Osteoblast (primary cell): ENCODE measurements at regions not wholly inside any gene's neighbourhood (a gene's known extent, or its start where the extent isn't known, plus 50 kb on each side); places are given as distances from the start of the nearest gene placed in this dataset.

Experiments used
- DNase-seq: peaks from one replicate; pipeline ENCODE4 v3.0.0; 2011; ENCODE audit warnings: low spot score, mixed read lengths; ENCODE audit not compliant: insufficient read length; ENCODE audit errors: missing footprints
- H2AFZ ChIP-seq: 2 replicates; pipeline ENCODE4 v1.6.0; 2011; ENCODE audit warnings: mild to moderate bottlenecking, low read length
- H3K27ac ChIP-seq: 2 replicates; pipeline ENCODE4 v1.5.1; 2011; ENCODE audit warnings: mild to moderate bottlenecking, low read depth, low read length, moderate library complexity
- H3K27me3 ChIP-seq: 2 replicates; pipeline ENCODE4 v1.6.0; 2012; ENCODE audit warnings: mild to moderate bottlenecking, control low read depth, inconsistent platforms, low read length, moderate library complexity; ENCODE audit not compliant: insufficient read depth
- H3K36me3 ChIP-seq: 2 replicates; pipeline ENCODE4 v1.5.1; 2011; ENCODE audit warnings: mild to moderate bottlenecking, low read length, control low read depth, moderate library complexity; ENCODE audit not compliant: insufficient read depth
- H3K4me1 ChIP-seq: 2 replicates; pipeline ENCODE4 v1.5.1; 2011; ENCODE audit warnings: mild to moderate bottlenecking, low read length, control low read depth, moderate library complexity; ENCODE audit not compliant: insufficient read depth
- H3K4me2 ChIP-seq: 2 replicates; pipeline ENCODE4 v1.6.0; 2011; ENCODE audit warnings: mild to moderate bottlenecking, low read length; ENCODE audit not compliant: insufficient read depth
- H3K4me3 ChIP-seq: fragments of 200-600 bp; sonication (generic); 3 replicates; pipeline ENCODE4 v1.5.1; 2012; ENCODE audit warnings: mild to moderate bottlenecking, low read length, inconsistent platforms; ENCODE audit not compliant: insufficient read depth
- H3K79me2 ChIP-seq: 2 replicates; pipeline ENCODE4 v1.6.0; 2012; ENCODE audit warnings: mild to moderate bottlenecking, low read length, control low read depth, inconsistent platforms; ENCODE audit not compliant: insufficient read depth
- H3K9me3 ChIP-seq: 2 replicates; pipeline ENCODE4 v1.5.1; 2011; ENCODE audit warnings: low read depth, low read length, control low read depth
- H4K20me1 ChIP-seq: 2 replicates; pipeline ENCODE4 v1.6.0; 2012; ENCODE audit warnings: mild to moderate bottlenecking, low read length, control low read depth; ENCODE audit not compliant: insufficient read depth
- CTCF ChIP-seq: IDR thresholded peaks from 2 replicates; pipeline ENCODE4 v1.5.1; 2011; ENCODE audit warnings: mild to moderate bottlenecking, low read depth, low read length, moderate library complexity; ENCODE audit errors: extremely low read depth

- no peak for TF ChIP-seq CTCF
Measured at GRCh38 chr3:148494451-148494850, 203.3 kb upstream of the AGTR1 start.

GRCh38 chr3:148500881-148501280 lies 196.8 kb upstream of the AGTR1 start:
- TF ChIP-seq CTCF = no peak
- DNase-seq = no peak
- Histone ChIP-seq H3K36me3 (no peaks in the 10 kb centered on the region), H3K27ac (no peak overlapping the region), H3K79me2 (no peaks in the 10 kb centered on the region), H3K27me3 (no peaks in the 10 kb centered on the region), H3K4me2 (no peak overlapping the region), H3K4me3 (no peak overlapping the region), H3K9me3 (no peaks in the 10 kb centered on the region), H3K4me1 (no peaks in the 10 kb centered on the region), H2AFZ (no peak overlapping the region), H4K20me1 (no peaks in the 10 kb centered on the region)

More at GRCh38 chr3:148494451-148494850, 203.3 kb upstream of the AGTR1 start:
- no peak overlapping the region for H3K27ac ChIP-seq
- no peaks in the 10 kb centered on the region for H3K9me3 ChIP-seq
- no peaks in the 10 kb centered on the region for H3K27me3 ChIP-seq
- no peak overlapping the region for H2AFZ ChIP-seq
- no peak overlapping the region for H3K4me2 ChIP-seq
- DNase-seq = no peak
- no peaks in the 10 kb centered on the region for H3K4me1 ChIP-seq
- no peaks in the 10 kb centered on the region for H4K20me1 ChIP-seq
- no peaks in the 10 kb centered on the region for H3K36me3 ChIP-seq
- H3K4me3 ChIP-seq = no peak overlapping the region
- no peaks in the 10 kb centered on the region for H3K79me2 ChIP-seq

- H3K36me3 ChIP-seq = no peaks in the 10 kb centered on the region
- H3K9me3 ChIP-seq = no peaks in the 10 kb centered on the region
- H3K79me2 ChIP-seq = no peaks in the 10 kb centered on the region
- H3K4me2 ChIP-seq = no peak overlapping the region
- no peaks in the 10 kb centered on the region for H4K20me1 ChIP-seq
- DNase-seq = no peak
- H3K4me3 ChIP-seq = no peak overlapping the region
- no peak for TF ChIP-seq CTCF
- H3K4me1 ChIP-seq = peaks cover 12% of the 10 kb centered on the region
- no peaks in the 10 kb centered on the region for H3K27me3 ChIP-seq
- no peak overlapping the region for H3K27ac ChIP-seq
- H2AFZ ChIP-seq = no peak overlapping the region
Measured at GRCh38 chr3:148510116-148510515, 187.6 kb upstream of the AGTR1 start.

- no peaks in the 10 kb centered on the region for H3K9me3 ChIP-seq
- DNase-seq = no peak
- no peaks in the 10 kb centered on the region for H3K36me3 ChIP-seq
- peaks cover 12% of the 10 kb centered on the region for H3K4me1 ChIP-seq
- H3K27ac ChIP-seq = no peak overlapping the region
- H3K4me3 ChIP-seq = no peak overlapping the region
- H2AFZ ChIP-seq = no peak overlapping the region
- no peaks in the 10 kb centered on the region for H4K20me1 ChIP-seq
- no peaks in the 10 kb centered on the region for H3K27me3 ChIP-seq
- no peaks in the 10 kb centered on the region for H3K79me2 ChIP-seq
- no peak for TF ChIP-seq CTCF
- no peak overlapping the region for H3K4me2 ChIP-seq
Measured at GRCh38 chr3:148510561-148510960, 187.1 kb upstream of the AGTR1 start.
